ENCODE measurements at regions not wholly inside any gene's neighbourhood (a gene's known extent, or its start where the extent isn't known, plus 50 kb on each side); places are given as distances from the start of the nearest gene placed in this dataset.

GRCh38 chr22:27264184-27264583, 537.4 kb downstream of the MN1 start:
- Mint-ChIP-seq H3K9me3 (no peaks in the 10 kb centered on the region), H3K4me3 (no peak overlapping the region), H3K27me3 (ENCODE audit: low read depth) (peaks cover 7% of the 10 kb centered on the region; the same call in 1 of the 2 replicates), H3K27ac (no peak overlapping the region), H3K4me1 (peaks cover 13 to 28% of the 10 kb centered on the region in 2 experiments), H3K36me3 (ENCODE audit: insufficient read depth in 1 of 3, low read depth in 3 of 3) (no peaks in the 10 kb centered on the region; a peak in 1 of 7 replicates)
- no peak overlapping the region for H2BK20ac ChIP-seq (ENCODE audit: low read depth, low read length, poor library complexity, severe bottlenecking)
- H2BK120ac ChIP-seq (ENCODE audit: low read depth, low read length, poor library complexity, severe bottlenecking): no peak overlapping the region
- H3K18ac ChIP-seq (ENCODE audit: insufficient read length, low read depth, low read length): no peak overlapping the region
- H2AFZ ChIP-seq (ENCODE audit: low read length): no peak overlapping the region
- no CpG with 5 or more reads among the region's 6 CpGs for WGBS (ENCODE audit: extremely low coverage, insufficient read length, low lambda C conversion rate)
- no peaks in the 10 kb centered on the region for H3K23me2 ChIP-seq (ENCODE audit: insufficient read length, low read depth, low read length, poor library complexity, severe bottlenecking)
- H3K23ac ChIP-seq (ENCODE audit: insufficient read length, low read depth, low read length): no peak overlapping the region
- H4K20me1 ChIP-seq (ENCODE audit: control insufficient read depth, insufficient read depth, insufficient read length): no peaks in the 10 kb centered on the region
- no peak overlapping the region for H4K5ac ChIP-seq (ENCODE audit: insufficient read length, low read depth, low read length)
- no peak for TF ChIP-seq CTCF (conservative IDR thresholded peaks at IDR 0.05)
- H2BK15ac ChIP-seq (ENCODE audit: low read depth, low read length): no peak overlapping the region
- no peak overlapping the region for H4K8ac ChIP-seq (replicated peaks; ENCODE audit: insufficient read length, low read depth, low read length)
- H3K56ac ChIP-seq (ENCODE audit: insufficient read length, low read depth, low read length): no peak overlapping the region
- H3K27me3 ChIP-seq (ENCODE audit: insufficient read depth, low read length): no peaks in the 10 kb centered on the region; the same call in 1 of the 2 replicates
- no peak for DNase-seq
- no peak overlapping the region for H2AK5ac ChIP-seq (ENCODE audit: insufficient read length, low read length)
- H4K91ac ChIP-seq (ENCODE audit: insufficient read length, low read depth, low read length): no peak overlapping the region
- no peak overlapping the region for H2BK5ac ChIP-seq (ENCODE audit: insufficient read length, low read length)
- H3K4me2 ChIP-seq (ENCODE audit: insufficient read depth, insufficient read length, low read length): no peak overlapping the region
- H3K9me3 ChIP-seq (ENCODE audit: control insufficient read depth, low read depth, low read length): no peaks in the 10 kb centered on the region
- H3T11ph ChIP-seq (ENCODE audit: low read length): no peak overlapping the region
- H3K14ac ChIP-seq (ENCODE audit: insufficient read depth, low read length): no peak overlapping the region
- no peaks in the 10 kb centered on the region for H3K79me2 ChIP-seq (ENCODE audit: insufficient read depth, low read length)
- H3K4ac ChIP-seq (ENCODE audit: low read depth, low read length): no peak overlapping the region
- no peaks in the 10 kb centered on the region for H3K79me1 ChIP-seq (ENCODE audit: insufficient read depth, low read depth, low read length, poor library complexity, severe bottlenecking)
- no peak overlapping the region for H3K9ac ChIP-seq (ENCODE audit: extremely low read depth, insufficient read length, low read length)
- no peak overlapping the region for H2BK12ac ChIP-seq (ENCODE audit: insufficient read length, low read depth, low read length)
- no peaks in the 10 kb centered on the region for H3K4me1 ChIP-seq (ENCODE audit: insufficient read depth, low read length)
- no peak overlapping the region for H3K27ac ChIP-seq (ENCODE audit: insufficient read length, low read depth, low read length)
